Keratinocyte (primary cell): ENCODE measurements at regions not wholly inside any gene's neighbourhood (a gene's known extent, or its start where the extent isn't known, plus 50 kb on each side); places are given as distances from the start of the nearest gene placed in this dataset.

Source experiments
- EZH2 ChIP-seq: IDR thresholded peaks from one replicate; pipeline ENCODE4 v1.6.1; 2012; ENCODE audit warnings: inconsistent platforms, mild to moderate bottlenecking, low read length, moderate library complexity
- TF ChIP-seq, protein P1 (sequence below), 3 experiments: IDR thresholded peaks in 1 of 3; conservative IDR thresholded peaks in 1 of 3; optimal IDR thresholded peaks in 1 of 3; 2 replicates in 2 of 3; 3 replicates in 1 of 3; pipeline versions ENCODE3 to v1.5.1; 2011; ENCODE audit warnings: low read length in 3 of 3, mild to moderate bottlenecking in 3 of 3, moderate library complexity in 2 of 3, control low read depth in 1 of 3, inconsistent platforms in 1 of 3; ENCODE audit not compliant: insufficient read depth in 2 of 3; ENCODE audit errors: extremely low read depth in 1 of 3

DNA sequence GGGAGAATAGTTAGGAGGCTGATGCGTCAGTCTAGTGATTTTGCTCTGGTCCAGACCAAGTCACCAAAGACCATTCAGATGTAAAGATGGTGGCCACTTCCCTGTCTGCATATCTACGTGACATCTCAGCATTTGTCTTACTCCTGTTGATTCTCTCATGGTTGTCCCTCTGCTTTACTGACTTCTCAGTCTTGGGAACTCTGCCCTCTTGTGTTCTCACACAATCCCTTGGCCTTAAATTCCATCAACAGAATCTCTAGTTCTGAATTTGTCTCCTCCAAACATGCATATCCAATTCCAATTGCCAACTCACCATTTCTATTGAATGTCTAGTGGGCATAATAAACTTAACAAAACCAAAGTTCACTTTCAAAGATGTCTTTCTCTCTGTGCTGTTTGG lies 147.8 kb downstream of the SLC24A2 start:
- TF ChIP-seq, protein P1, sequence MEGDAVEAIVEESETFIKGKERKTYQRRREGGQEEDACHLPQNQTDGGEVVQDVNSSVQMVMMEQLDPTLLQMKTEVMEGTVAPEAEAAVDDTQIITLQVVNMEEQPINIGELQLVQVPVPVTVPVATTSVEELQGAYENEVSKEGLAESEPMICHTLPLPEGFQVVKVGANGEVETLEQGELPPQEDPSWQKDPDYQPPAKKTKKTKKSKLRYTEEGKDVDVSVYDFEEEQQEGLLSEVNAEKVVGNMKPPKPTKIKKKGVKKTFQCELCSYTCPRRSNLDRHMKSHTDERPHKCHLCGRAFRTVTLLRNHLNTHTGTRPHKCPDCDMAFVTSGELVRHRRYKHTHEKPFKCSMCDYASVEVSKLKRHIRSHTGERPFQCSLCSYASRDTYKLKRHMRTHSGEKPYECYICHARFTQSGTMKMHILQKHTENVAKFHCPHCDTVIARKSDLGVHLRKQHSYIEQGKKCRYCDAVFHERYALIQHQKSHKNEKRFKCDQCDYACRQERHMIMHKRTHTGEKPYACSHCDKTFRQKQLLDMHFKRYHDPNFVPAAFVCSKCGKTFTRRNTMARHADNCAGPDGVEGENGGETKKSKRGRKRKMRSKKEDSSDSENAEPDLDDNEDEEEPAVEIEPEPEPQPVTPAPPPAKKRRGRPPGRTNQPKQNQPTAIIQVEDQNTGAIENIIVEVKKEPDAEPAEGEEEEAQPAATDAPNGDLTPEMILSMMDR (optimal IDR thresholded peaks at IDR 0.05 in 1 of 3, IDR thresholded peaks at IDR 0.05 in 1 of 3, conservative IDR thresholded peaks at IDR 0.05 in 1 of 3; ENCODE audit: extremely low read depth in 1 of 3, insufficient read depth in 2 of 3, low read length in 3 of 3): peak in 1 of 3 experiments; percentile 3
- no peak for TF ChIP-seq EZH2
